ENCODE measurements at regions not wholly inside any gene's neighbourhood (a gene's known extent, or its start where the extent isn't known, plus 50 kb on each side); places are given as distances from the start of the nearest gene placed in this dataset.

DNA sequence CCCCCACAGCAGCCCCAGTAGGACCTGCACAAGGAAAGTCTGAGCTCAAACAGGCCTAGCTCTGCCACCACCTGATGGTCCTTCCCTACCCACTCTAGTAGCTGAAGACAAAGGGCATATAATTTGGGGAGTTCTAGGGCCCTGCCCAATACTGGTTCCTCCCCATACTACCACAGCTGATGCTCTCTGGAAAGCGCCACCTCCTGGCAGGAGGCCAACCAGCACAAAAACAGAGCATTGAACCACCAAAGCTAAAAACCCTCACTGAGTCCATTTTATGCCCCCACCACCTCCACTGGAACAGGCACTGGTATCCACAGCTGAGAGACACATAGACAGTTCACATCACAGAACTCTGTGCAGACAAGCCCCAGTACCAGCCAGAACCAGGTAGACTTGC, 1276.8 kb downstream of the OLFM4 start:
- Histone ChIP-seq H3K27ac (ENCODE audit: insufficient read depth, low read depth, low read length) (no peak overlapping the region), H3K79me2 (ENCODE audit: control insufficient read depth, insufficient read depth, low read length) (no peaks in the 10 kb centered on the region), H3K9ac (replicated peaks; ENCODE audit: extremely low read depth, insufficient read depth, low read length) (no peak overlapping the region), H3K9me3 (replicated peaks; ENCODE audit: control insufficient read depth, insufficient read depth, low read length) (peaks cover 8% of the 10 kb centered on the region), H3K4me3 (replicated peaks in 1 of 3; ENCODE audit: insufficient read depth in 1 of 3, low read depth in 1 of 3, low read length in 3 of 3) (no peak overlapping the region), H2AFZ (ENCODE audit: low read depth, low read length) (no peak overlapping the region), H4K20me1 (replicated peaks; ENCODE audit: control insufficient read depth, extremely low read depth, insufficient read depth, low read length) (no peaks in the 10 kb centered on the region), H3K36me3 (ENCODE audit: control insufficient read depth in 2 of 2, extremely low read depth in 1 of 2, insufficient read depth in 2 of 2, low read length in 2 of 2) (no peaks in the 10 kb centered on the region), H3K27me3 (ENCODE audit: control insufficient read depth in 2 of 2, insufficient read depth in 2 of 2, low read length in 2 of 2) (no peaks in the 10 kb centered on the region), H3K9me1 (replicated peaks; ENCODE audit: control insufficient read depth, extremely low read depth, insufficient read depth, low read length) (no peaks in the 10 kb centered on the region), H3K4me2 (ENCODE audit: insufficient read depth, low read length) (no peak overlapping the region), H3K4me1 (ENCODE audit: control insufficient read depth, extremely low read depth, insufficient read depth, low read length) (no peaks in the 10 kb centered on the region)
- intact Hi-C loops (cut with micrococcal nuclease) (loop anchor here (10.0 kb wide), 1 partner anchor 1559 kb away; no protein-coding TSS in a partner anchor), dilution Hi-C loops (cut with MboI; ENCODE audit: extremely low pct_ligation_motif_present, low sequenced_read_pairs) (no loop called here)
- TF ChIP-seq POLR2A (IDR thresholded peaks at IDR 0.05; ENCODE audit: low read depth, low read length) (no peak), POLR2AphosphoS5 (IDR thresholded peaks at IDR 0.05; ENCODE audit: insufficient read depth, low read depth, low read length) (no peak), GATA2 (IDR thresholded peaks at IDR 0.05; ENCODE audit: insufficient read depth, insufficient read length, low read depth, low read length) (no peak), EZH2 (IDR thresholded peaks at IDR 0.05; ENCODE audit: borderline replicate concordance, low read depth, low read length, severe bottlenecking) (no peak), MYC (IDR thresholded peaks at IDR 0.05; ENCODE audit: low read depth, low read length) (no peak), FOS (IDR thresholded peaks at IDR 0.05; ENCODE audit: borderline replicate concordance, insufficient read depth, low read length) (no peak), JUN (IDR thresholded peaks at IDR 0.05; ENCODE audit: borderline replicate concordance, insufficient read depth, insufficient read length, low read depth) (no peak)
- TF ChIP-seq, protein P1, sequence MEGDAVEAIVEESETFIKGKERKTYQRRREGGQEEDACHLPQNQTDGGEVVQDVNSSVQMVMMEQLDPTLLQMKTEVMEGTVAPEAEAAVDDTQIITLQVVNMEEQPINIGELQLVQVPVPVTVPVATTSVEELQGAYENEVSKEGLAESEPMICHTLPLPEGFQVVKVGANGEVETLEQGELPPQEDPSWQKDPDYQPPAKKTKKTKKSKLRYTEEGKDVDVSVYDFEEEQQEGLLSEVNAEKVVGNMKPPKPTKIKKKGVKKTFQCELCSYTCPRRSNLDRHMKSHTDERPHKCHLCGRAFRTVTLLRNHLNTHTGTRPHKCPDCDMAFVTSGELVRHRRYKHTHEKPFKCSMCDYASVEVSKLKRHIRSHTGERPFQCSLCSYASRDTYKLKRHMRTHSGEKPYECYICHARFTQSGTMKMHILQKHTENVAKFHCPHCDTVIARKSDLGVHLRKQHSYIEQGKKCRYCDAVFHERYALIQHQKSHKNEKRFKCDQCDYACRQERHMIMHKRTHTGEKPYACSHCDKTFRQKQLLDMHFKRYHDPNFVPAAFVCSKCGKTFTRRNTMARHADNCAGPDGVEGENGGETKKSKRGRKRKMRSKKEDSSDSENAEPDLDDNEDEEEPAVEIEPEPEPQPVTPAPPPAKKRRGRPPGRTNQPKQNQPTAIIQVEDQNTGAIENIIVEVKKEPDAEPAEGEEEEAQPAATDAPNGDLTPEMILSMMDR (IDR thresholded peaks at IDR 0.05; ENCODE audit: extremely low read depth in 1 of 2, insufficient read depth in 1 of 2, low read depth in 1 of 2, low read length in 2 of 2): no peak
- TF ChIP-seq, protein P2, sequence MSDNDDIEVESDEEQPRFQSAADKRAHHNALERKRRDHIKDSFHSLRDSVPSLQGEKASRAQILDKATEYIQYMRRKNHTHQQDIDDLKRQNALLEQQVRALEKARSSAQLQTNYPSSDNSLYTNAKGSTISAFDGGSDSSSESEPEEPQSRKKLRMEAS (IDR thresholded peaks at IDR 0.05; ENCODE audit: insufficient read depth, insufficient read length): no peak
- ChIA-PET POLR2A (no interaction called here), CTCF (no interaction called here)
- DNase-seq (ENCODE audit: low read depth, low spot score) (no peak), FAIRE-seq (no peak)
- no TSS peak for BruUV-seq (replicated peaks)
